GM12872 (cell line): ENCODE measurements at regions not wholly inside any gene's neighbourhood (a gene's known extent, or its start where the extent isn't known, plus 50 kb on each side); places are given as distances from the start of the nearest gene placed in this dataset.

Experiments used
- CTCF ChIP-seq: IDR thresholded peaks from 3 replicates; pipeline ENCODE4 v1.5.1; 2011; ENCODE audit warnings: low read depth, mild to moderate bottlenecking, low read length, moderate library complexity; ENCODE audit not compliant: insufficient read depth

GRCh38 chr6:134619789-134620188, 301.9 kb upstream of the SGK1 start:
- TF ChIP-seq CTCF: no peak

- TF ChIP-seq CTCF: no peak
Observed at GRCh38 chr6:134619077-134619476, 301.2 kb upstream of the SGK1 start.

- no peak for TF ChIP-seq CTCF
Observed at GRCh38 chr6:134614606-134615485, 296.9 kb upstream of the SGK1 start.

- TF ChIP-seq CTCF: no peak
Observed at GRCh38 chr6:134610411-134610810, 292.5 kb upstream of the SGK1 start.

- TF ChIP-seq CTCF: no peak
Observed at GRCh38 chr6:134609716-134610261, 291.9 kb upstream of the SGK1 start.

- no peak for TF ChIP-seq CTCF
Observed at GRCh38 chr6:134607411-134607810, 289.5 kb upstream of the SGK1 start.

GRCh38 chr6:134605034-134605433, 287.1 kb upstream of the SGK1 start:
- TF ChIP-seq CTCF: no peak
